Testis (tissue), 2 donors: ENCODE measurements at regions not wholly inside any gene's neighbourhood (a gene's known extent, or its start where the extent isn't known, plus 50 kb on each side); places are given as distances from the start of the nearest gene placed in this dataset.

Experiments used
- CTCF ChIP-seq, 3 experiments: fragments of 450-650 bp in 2 of 3; fragments of 200-600 bp in 1 of 3; sonication (generic) in 1 of 3; IDR thresholded peaks; one replicate each; pipeline ENCODE4 v1.5.1; 2016 to 2019; ENCODE audit warnings: antibody characterized with exemption in 3 of 3, mild to moderate bottlenecking in 2 of 3, moderate library complexity in 1 of 3
- POLR2A ChIP-seq: fragments of 450-650 bp; IDR thresholded peaks from one replicate; pipeline ENCODE4 v1.6.1; 2017; ENCODE audit warnings: antibody characterized with exemption, mild to moderate bottlenecking, moderate library complexity

GRCh38 chr3:59152943-59153342 lies 103.1 kb upstream of the CFAP20DC start:
- TF ChIP-seq CTCF (IDR thresholded peaks at IDR 0.05) (no peak), POLR2A (no peak)
